OCI-LY3 (cell line): ENCODE measurements at regions not wholly inside any gene's neighbourhood (a gene's known extent, or its start where the extent isn't known, plus 50 kb on each side); places are given as distances from the start of the nearest gene placed in this dataset.
"Not testable (repeated sequence)": the region's sequence is repeated elsewhere in the genome, so short reads cannot be mapped to it uniquely, and the experiment has no call there.

ENCODE experiments used
- H2AFZ ChIP-seq: fragments of 200-600, 300-600 bp; shearing (Covaris generic); 2 replicates; pipeline ENCODE4 v1.6.0; 2014; ENCODE audit warnings: antibody characterized with exemption, low read depth, low read length
- H3K27ac ChIP-seq: fragments of 200-600, 300-600 bp; sonication (generic); 2 replicates; pipeline ENCODE4 v1.5.1; 2014; ENCODE audit warnings: mild to moderate bottlenecking, low read length, moderate library complexity, mixed read lengths
- H3K27me3 ChIP-seq: fragments of 200-600, 300-600 bp; sonication (generic); 2 replicates; pipeline ENCODE4 v1.6.1; 2014; ENCODE audit warnings: low read depth, low read length, mixed read lengths
- H3K36me3 ChIP-seq: fragments of 200-600, 300-600 bp; sonication (generic); replicated peaks from 2 replicates; pipeline ENCODE3; 2014; ENCODE audit warnings: low read depth, low read length, mixed read lengths
- H3K4me1 ChIP-seq: fragments of 300-600, 200-600 bp; sonication (generic); 2 replicates; pipeline ENCODE4 v1.6.1; 2014; ENCODE audit warnings: low read length, mixed read lengths
- H3K4me2 ChIP-seq: fragments of 200-600, 300-600 bp; sonication (generic); 2 replicates; pipeline ENCODE4 v1.6.1; 2014; ENCODE audit warnings: low read length, mixed read lengths
- H3K4me3 ChIP-seq: fragments of 300-600, 200-600 bp; sonication (generic); 2 replicates; pipeline ENCODE4 v1.5.1; 2014; ENCODE audit warnings: antibody characterized with exemption, mild to moderate bottlenecking, low read length, moderate library complexity
- H3K79me2 ChIP-seq: fragments of 300-600, 200-600 bp; shearing (Covaris generic); 2 replicates; pipeline ENCODE4 v1.6.1; 2014; ENCODE audit warnings: mild to moderate bottlenecking, low read length, mixed read lengths
- H3K9ac ChIP-seq: fragments of 300-600, 200-600 bp; shearing (Covaris generic); 2 replicates; pipeline ENCODE4 v1.6.0; 2014; ENCODE audit warnings: mild to moderate bottlenecking, low read length, moderate library complexity
- H3K9me3 ChIP-seq: fragments of 200-600, 300-600 bp; shearing (Covaris generic); 2 replicates; pipeline ENCODE4 v1.6.1; 2014; ENCODE audit warnings: low read length, mixed read lengths; ENCODE audit not compliant: insufficient read depth
- H4K20me1 ChIP-seq: fragments of 200-600, 300-600 bp; sonication (generic); 2 replicates; pipeline ENCODE4 v1.6.1; 2016; ENCODE audit warnings: low read length, mixed read lengths; ENCODE audit not compliant: insufficient read depth
- EZH2phosphoT487 ChIP-seq: fragments of 200-600 bp; shearing (Covaris generic); IDR thresholded peaks from 2 replicates; pipeline ENCODE4 v1.6.1; 2018; ENCODE audit warnings: antibody characterized with exemption, mixed run types, low read depth
- TF ChIP-seq, protein P1 (sequence below): fragments of 200-600, 300-600 bp; sonication (generic); IDR thresholded peaks from 2 replicates; pipeline ENCODE4 v1.5.1; 2014; ENCODE audit warnings: antibody characterized with exemption, low read length, low read depth

DNA sequence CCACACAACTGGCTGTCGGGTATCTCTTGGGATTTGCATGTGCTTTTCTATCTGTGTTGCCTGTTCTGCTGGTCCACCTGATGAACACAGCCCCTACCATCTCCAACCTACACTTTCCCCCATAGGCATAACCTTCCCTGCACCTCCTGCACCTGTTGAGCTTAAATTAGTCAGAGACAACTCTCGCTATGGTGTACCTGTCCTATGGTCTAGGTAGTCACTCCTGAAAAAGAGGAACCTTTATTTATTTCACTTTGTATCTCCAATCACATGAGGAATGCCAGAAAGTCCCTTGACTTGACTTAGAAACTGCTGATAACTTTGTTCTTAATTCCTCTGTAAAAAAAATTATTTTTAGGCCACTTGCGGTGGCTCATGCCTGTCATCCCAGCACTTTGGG, 338.1 kb downstream of the DHRSX start:
- TF ChIP-seq, protein P1, sequence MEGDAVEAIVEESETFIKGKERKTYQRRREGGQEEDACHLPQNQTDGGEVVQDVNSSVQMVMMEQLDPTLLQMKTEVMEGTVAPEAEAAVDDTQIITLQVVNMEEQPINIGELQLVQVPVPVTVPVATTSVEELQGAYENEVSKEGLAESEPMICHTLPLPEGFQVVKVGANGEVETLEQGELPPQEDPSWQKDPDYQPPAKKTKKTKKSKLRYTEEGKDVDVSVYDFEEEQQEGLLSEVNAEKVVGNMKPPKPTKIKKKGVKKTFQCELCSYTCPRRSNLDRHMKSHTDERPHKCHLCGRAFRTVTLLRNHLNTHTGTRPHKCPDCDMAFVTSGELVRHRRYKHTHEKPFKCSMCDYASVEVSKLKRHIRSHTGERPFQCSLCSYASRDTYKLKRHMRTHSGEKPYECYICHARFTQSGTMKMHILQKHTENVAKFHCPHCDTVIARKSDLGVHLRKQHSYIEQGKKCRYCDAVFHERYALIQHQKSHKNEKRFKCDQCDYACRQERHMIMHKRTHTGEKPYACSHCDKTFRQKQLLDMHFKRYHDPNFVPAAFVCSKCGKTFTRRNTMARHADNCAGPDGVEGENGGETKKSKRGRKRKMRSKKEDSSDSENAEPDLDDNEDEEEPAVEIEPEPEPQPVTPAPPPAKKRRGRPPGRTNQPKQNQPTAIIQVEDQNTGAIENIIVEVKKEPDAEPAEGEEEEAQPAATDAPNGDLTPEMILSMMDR = no peak
- TF ChIP-seq EZH2phosphoT487 = no peak
- Histone ChIP-seq H3K36me3 (peaks cover 4% of the 10 kb centered on the region), H3K9me3 (no peaks in the 10 kb centered on the region), H3K9ac (no peak overlapping the region), H3K4me2 (peak overlapping the region; percentile 25; the same call in 1 of the 2 replicates), H3K4me3 (no peak overlapping the region), H2AFZ (no peak overlapping the region), H3K27ac (peak overlapping the region; percentile 54), H3K27me3 (no peaks in the 10 kb centered on the region), H3K79me2 (no peaks in the 10 kb centered on the region), H3K4me1 (peaks cover 36% of the 10 kb centered on the region), H4K20me1 (no peaks in the 10 kb centered on the region)

DNA sequence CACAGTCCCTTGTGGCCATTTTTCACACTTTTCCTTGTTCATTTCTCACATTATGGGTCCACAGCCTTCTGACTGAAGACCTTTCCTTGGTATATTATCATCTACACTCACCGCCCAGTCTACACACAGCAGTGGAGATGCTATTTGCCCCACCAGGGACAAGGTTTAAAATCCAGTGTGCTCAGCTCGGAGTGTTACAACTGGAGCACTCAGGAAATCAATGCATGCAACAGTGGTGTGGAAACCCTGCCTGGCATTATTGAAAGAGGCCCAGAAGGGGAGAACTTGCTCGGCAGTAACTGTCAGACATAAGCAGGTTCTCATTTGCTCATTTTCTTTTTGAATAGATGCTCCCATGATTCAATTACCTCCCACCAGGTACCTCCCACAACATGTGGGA, 340.9 kb downstream of the DHRSX start:
- Histone ChIP-seq H2AFZ (no peak overlapping the region), H3K4me1 (peaks cover 24% of the 10 kb centered on the region), H3K4me3 (no peak overlapping the region), H3K27me3 (no peaks in the 10 kb centered on the region), H3K79me2 (no peaks in the 10 kb centered on the region), H3K9me3 (no peaks in the 10 kb centered on the region), H4K20me1 (no peaks in the 10 kb centered on the region), H3K27ac (no peak overlapping the region), H3K4me2 (no peak overlapping the region), H3K36me3 (peaks cover 4% of the 10 kb centered on the region), H3K9ac (no peak overlapping the region)
- no peak for TF ChIP-seq EZH2phosphoT487
- TF ChIP-seq, protein P1 = no peak

- no peak overlapping the region for H3K4me2 ChIP-seq
- H3K9ac ChIP-seq = no peak overlapping the region
- H3K79me2 ChIP-seq = no peaks in the 10 kb centered on the region
- H3K4me3 ChIP-seq = no peak overlapping the region
- peaks cover 4% of the 10 kb centered on the region for H3K36me3 ChIP-seq
- H4K20me1 ChIP-seq = no peaks in the 10 kb centered on the region
- peaks cover 20% of the 10 kb centered on the region for H3K4me1 ChIP-seq
- H3K9me3 ChIP-seq = no peaks in the 10 kb centered on the region
- no peaks in the 10 kb centered on the region for H3K27me3 ChIP-seq
- TF ChIP-seq, protein P1 = no peak
- no peak for TF ChIP-seq EZH2phosphoT487
- H2AFZ ChIP-seq = no peak overlapping the region
- H3K27ac ChIP-seq = no peak overlapping the region
These were observed 341.4 kb downstream of the DHRSX start for GRCh38 chrX:2159393-2159792.

- Histone ChIP-seq H3K79me2 (no peaks in the 10 kb centered on the region), H3K9me3 (peaks cover 11% of the 10 kb centered on the region), H3K4me3 (no peak overlapping the region), H3K27me3 (no peaks in the 10 kb centered on the region), H3K9ac (no peak overlapping the region), H3K36me3 (peaks cover 7% of the 10 kb centered on the region), H3K27ac (no peak overlapping the region), H3K4me2 (no peak overlapping the region), H3K4me1 (no peaks in the 10 kb centered on the region), H2AFZ (no peak overlapping the region), H4K20me1 (no peaks in the 10 kb centered on the region)
- no peak for TF ChIP-seq EZH2phosphoT487
- TF ChIP-seq, protein P1 = no peak
These were observed 350.1 kb downstream of the DHRSX start for GRCh38 chrX:2150722-2151121.

- H3K4me3 ChIP-seq = not testable (repeated sequence)
These were observed 350.8 kb downstream of the DHRSX start for GRCh38 chrX:2150014-2150413.

GRCh38 chrX:2149055-2149454, 351.7 kb downstream of the DHRSX start:
- not testable (repeated sequence) for H3K36me3 ChIP-seq, H3K27me3 ChIP-seq, H3K79me2 ChIP-seq, H3K4me1 ChIP-seq, H3K9ac ChIP-seq, H3K4me3 ChIP-seq, H3K27ac ChIP-seq, H2AFZ ChIP-seq, H3K4me2 ChIP-seq, H4K20me1 ChIP-seq
- peaks cover 14% of the 10 kb centered on the region for H3K9me3 ChIP-seq

More at GRCh38 chrX:2150014-2150413, 350.8 kb downstream of the DHRSX start:
- H3K79me2 ChIP-seq, H3K27ac ChIP-seq, H4K20me1 ChIP-seq, H2AFZ ChIP-seq, H3K4me2 ChIP-seq, H3K27me3 ChIP-seq, H3K4me1 ChIP-seq, H3K36me3 ChIP-seq, H3K9ac ChIP-seq: not testable (repeated sequence)
- H3K9me3 ChIP-seq = peaks cover 11% of the 10 kb centered on the region
